ENCODE measurements at regions not wholly inside any gene's neighbourhood (a gene's known extent, or its start where the extent isn't known, plus 50 kb on each side); places are given as distances from the start of the nearest gene placed in this dataset.

DNA sequence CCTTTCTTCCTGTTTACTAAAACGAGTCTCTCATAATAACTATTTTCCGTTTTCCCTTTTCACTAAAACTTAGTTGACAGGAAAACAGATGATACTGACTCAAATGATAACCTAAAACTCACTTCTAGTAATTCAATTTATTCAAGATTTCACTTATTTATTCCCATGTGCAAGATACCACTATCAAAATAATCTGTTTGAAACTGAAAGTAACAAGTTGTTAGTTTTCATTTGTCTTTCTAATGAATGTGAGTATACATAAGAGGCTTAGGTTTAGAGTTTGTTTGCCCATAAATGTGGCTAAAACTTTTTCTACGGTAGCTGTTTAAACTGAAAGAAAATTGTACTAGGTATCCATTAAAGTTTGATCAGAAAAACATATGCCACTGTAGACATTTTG is 314.9 kb upstream of the STEAP1 start:
- Histone ChIP-seq H3K27ac (ENCODE audit: insufficient read depth, low read length) (no peak overlapping the region), H2AFZ (replicated peaks; ENCODE audit: low read length, poor library complexity) (no peak overlapping the region), H2AK9ac (replicated peaks; ENCODE audit: low read depth, low read length, poor library complexity) (no peak overlapping the region), H4K8ac (ENCODE audit: low read depth in 2 of 2, low read length in 2 of 2) (no peak overlapping the region), H3K27me3 (ENCODE audit: control insufficient read depth, insufficient read depth, low read length) (no peaks in the 10 kb centered on the region), H4K91ac (ENCODE audit: insufficient read depth, low read depth, low read length) (no peak overlapping the region), H3K4me2 (ENCODE audit: low read depth, low read length) (no peak overlapping the region), H3K4ac (ENCODE audit: low read depth, low read length) (no peak overlapping the region), H3K23ac (ENCODE audit: low read depth, low read length) (no peak overlapping the region), H4K20me1 (ENCODE audit: insufficient read depth, low read length) (no peaks in the 10 kb centered on the region), H4K5ac (ENCODE audit: low read depth, low read length) (no peak overlapping the region), H3K56ac (ENCODE audit: extremely low read depth, insufficient read depth, low read length) (no peak overlapping the region), H3K18ac (ENCODE audit: low read depth, low read length) (no peak overlapping the region), H3K79me1 (ENCODE audit: low read depth in 1 of 2, low read length in 2 of 2) (no peaks in the 10 kb centered on the region), H3K9me1 (ENCODE audit: insufficient read depth, low read length) (no peaks in the 10 kb centered on the region), H2AK5ac (ENCODE audit: low read depth, low read length) (no peak overlapping the region), H3K4me1 (ENCODE audit: control insufficient read depth, insufficient read depth, low read length) (no peaks in the 10 kb centered on the region), H3K4me3 (ENCODE audit: insufficient read depth, low read depth, low read length) (no peak overlapping the region), H2BK5ac (ENCODE audit: low read depth, low read length, poor library complexity, severe bottlenecking) (no peak overlapping the region), H2BK20ac (ENCODE audit: low read depth, low read length) (no peak overlapping the region), H2BK15ac (ENCODE audit: low read depth, low read length) (no peak overlapping the region), H3K14ac (replicated peaks; ENCODE audit: low read depth, low read length) (no peak overlapping the region), H3K9me3 (ENCODE audit: control insufficient read depth, insufficient read depth, low read length) (peaks cover 7% of the 10 kb centered on the region; the same call in 1 of the 2 replicates), H2BK120ac (ENCODE audit: low read depth, low read length) (no peak overlapping the region), H3K36me3 (ENCODE audit: control insufficient read depth, insufficient read depth, low read length) (no peaks in the 10 kb centered on the region), H3K9ac (ENCODE audit: low read depth, low read length) (no peak overlapping the region)
- ChIA-PET POLR2A (ENCODE audit: unreplicated experiment) (no interaction called here), CTCF (no interaction called here)
- WGBS, 2 experiments (ENCODE audit: extremely low coverage in 2 of 2, insufficient read length in 1 of 2), result no CpG with 5 or more reads among the region's 3 CpGs
- ATAC-seq (ENCODE audit: low read depth), result no peak
- dilution Hi-C loops (cut with HindIII; ENCODE audit: low sequenced_read_pairs, unreplicated experiment), result no loop called here
- no peak for DNase-seq
- TF ChIP-seq MXI1 (IDR thresholded peaks at IDR 0.05; ENCODE audit: borderline replicate concordance, low read depth, low read length), result no peak
- TF ChIP-seq, protein P1, sequence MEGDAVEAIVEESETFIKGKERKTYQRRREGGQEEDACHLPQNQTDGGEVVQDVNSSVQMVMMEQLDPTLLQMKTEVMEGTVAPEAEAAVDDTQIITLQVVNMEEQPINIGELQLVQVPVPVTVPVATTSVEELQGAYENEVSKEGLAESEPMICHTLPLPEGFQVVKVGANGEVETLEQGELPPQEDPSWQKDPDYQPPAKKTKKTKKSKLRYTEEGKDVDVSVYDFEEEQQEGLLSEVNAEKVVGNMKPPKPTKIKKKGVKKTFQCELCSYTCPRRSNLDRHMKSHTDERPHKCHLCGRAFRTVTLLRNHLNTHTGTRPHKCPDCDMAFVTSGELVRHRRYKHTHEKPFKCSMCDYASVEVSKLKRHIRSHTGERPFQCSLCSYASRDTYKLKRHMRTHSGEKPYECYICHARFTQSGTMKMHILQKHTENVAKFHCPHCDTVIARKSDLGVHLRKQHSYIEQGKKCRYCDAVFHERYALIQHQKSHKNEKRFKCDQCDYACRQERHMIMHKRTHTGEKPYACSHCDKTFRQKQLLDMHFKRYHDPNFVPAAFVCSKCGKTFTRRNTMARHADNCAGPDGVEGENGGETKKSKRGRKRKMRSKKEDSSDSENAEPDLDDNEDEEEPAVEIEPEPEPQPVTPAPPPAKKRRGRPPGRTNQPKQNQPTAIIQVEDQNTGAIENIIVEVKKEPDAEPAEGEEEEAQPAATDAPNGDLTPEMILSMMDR (conservative IDR thresholded peaks at IDR 0.05; ENCODE audit: low read depth, low read length), result no peak
- TF ChIP-seq BHLHE40 (IDR thresholded peaks at IDR 0.05; ENCODE audit: low read depth, low read length), result no peak
- no peak for TF ChIP-seq RAD21 (IDR thresholded peaks at IDR 0.05; ENCODE audit: low read length)
- TF ChIP-seq, protein P2, sequence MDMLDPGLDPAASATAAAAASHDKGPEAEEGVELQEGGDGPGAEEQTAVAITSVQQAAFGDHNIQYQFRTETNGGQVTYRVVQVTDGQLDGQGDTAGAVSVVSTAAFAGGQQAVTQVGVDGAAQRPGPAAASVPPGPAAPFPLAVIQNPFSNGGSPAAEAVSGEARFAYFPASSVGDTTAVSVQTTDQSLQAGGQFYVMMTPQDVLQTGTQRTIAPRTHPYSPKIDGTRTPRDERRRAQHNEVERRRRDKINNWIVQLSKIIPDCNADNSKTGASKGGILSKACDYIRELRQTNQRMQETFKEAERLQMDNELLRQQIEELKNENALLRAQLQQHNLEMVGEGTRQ (IDR thresholded peaks at IDR 0.05; ENCODE audit: low read depth, low read length), result no peak
- TF ChIP-seq POLR2A (IDR thresholded peaks at IDR 0.05; ENCODE audit: low read depth, low read length), result no peak
- no peak for TF ChIP-seq CEBPB (IDR thresholded peaks at IDR 0.05; ENCODE audit: low read depth, low read length)
- no peak for TF ChIP-seq NFE2L2 (IDR thresholded peaks at IDR 0.05; ENCODE audit: low read depth, low read length)
- TF ChIP-seq MAFK (IDR thresholded peaks at IDR 0.05; ENCODE audit: low read depth, low read length), result no peak
- TF ChIP-seq, protein P3, sequence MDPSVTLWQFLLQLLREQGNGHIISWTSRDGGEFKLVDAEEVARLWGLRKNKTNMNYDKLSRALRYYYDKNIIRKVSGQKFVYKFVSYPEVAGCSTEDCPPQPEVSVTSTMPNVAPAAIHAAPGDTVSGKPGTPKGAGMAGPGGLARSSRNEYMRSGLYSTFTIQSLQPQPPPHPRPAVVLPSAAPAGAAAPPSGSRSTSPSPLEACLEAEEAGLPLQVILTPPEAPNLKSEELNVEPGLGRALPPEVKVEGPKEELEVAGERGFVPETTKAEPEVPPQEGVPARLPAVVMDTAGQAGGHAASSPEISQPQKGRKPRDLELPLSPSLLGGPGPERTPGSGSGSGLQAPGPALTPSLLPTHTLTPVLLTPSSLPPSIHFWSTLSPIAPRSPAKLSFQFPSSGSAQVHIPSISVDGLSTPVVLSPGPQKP (IDR thresholded peaks at IDR 0.05; ENCODE audit: borderline replicate concordance, low read depth, low read length), result no peak
- in situ Hi-C loops (cut with MboI; ENCODE audit: low sequenced_read_pairs), result no loop called here
- intact Hi-C loops (cut with micrococcal nuclease), result no loop called here
- BruUV-seq (replicated peaks), result no TSS peak

Measured in IMR-90 (cell line).